ENCODE measurements at regions not wholly inside any gene's neighbourhood (a gene's known extent, or its start where the extent isn't known, plus 50 kb on each side); places are given as distances from the start of the nearest gene placed in this dataset.

- no peaks in the 10 kb centered on the region for H3K27me3 Mint-ChIP-seq (ENCODE audit: insufficient read depth)
- Histone ChIP-seq H3K36me3 (ENCODE audit: control insufficient read depth, insufficient read depth, low read length) (no peaks in the 10 kb centered on the region), H3K9me3 (ENCODE audit: control insufficient read depth, low read length) (no peaks in the 10 kb centered on the region), H3K27me3 (ENCODE audit: control insufficient read depth, insufficient read depth, low read length, poor library complexity, severe bottlenecking) (no peaks in the 10 kb centered on the region), H3K4me1 (ENCODE audit: control insufficient read depth, insufficient read depth, low read length) (peaks cover 6% of the 10 kb centered on the region), H3K27ac (ENCODE audit: low read depth, low read length) (no peak overlapping the region), H3K9ac (ENCODE audit: extremely low read depth, low read length, poor library complexity, severe bottlenecking) (no peak overlapping the region), H3K4me3 (ENCODE audit: low read length) (no peak overlapping the region)
- H3K9me3 Mint-ChIP-seq = no peaks in the 10 kb centered on the region
- no peak overlapping the region for H3K4me3 Mint-ChIP-seq
- H3K27ac Mint-ChIP-seq = no peak overlapping the region
- TF ChIP-seq, protein P1, sequence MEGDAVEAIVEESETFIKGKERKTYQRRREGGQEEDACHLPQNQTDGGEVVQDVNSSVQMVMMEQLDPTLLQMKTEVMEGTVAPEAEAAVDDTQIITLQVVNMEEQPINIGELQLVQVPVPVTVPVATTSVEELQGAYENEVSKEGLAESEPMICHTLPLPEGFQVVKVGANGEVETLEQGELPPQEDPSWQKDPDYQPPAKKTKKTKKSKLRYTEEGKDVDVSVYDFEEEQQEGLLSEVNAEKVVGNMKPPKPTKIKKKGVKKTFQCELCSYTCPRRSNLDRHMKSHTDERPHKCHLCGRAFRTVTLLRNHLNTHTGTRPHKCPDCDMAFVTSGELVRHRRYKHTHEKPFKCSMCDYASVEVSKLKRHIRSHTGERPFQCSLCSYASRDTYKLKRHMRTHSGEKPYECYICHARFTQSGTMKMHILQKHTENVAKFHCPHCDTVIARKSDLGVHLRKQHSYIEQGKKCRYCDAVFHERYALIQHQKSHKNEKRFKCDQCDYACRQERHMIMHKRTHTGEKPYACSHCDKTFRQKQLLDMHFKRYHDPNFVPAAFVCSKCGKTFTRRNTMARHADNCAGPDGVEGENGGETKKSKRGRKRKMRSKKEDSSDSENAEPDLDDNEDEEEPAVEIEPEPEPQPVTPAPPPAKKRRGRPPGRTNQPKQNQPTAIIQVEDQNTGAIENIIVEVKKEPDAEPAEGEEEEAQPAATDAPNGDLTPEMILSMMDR (conservative IDR thresholded peaks at IDR 0.05) = no peak
- H3K36me3 Mint-ChIP-seq (ENCODE audit: low read depth) = no peaks in the 10 kb centered on the region
- no peak for DNase-seq
- peaks cover 20% of the 10 kb centered on the region for H3K4me1 Mint-ChIP-seq
Measured at GRCh38 chr2:180848393-180848792, 132.0 kb upstream of the UBE2E3 start.

DNA sequence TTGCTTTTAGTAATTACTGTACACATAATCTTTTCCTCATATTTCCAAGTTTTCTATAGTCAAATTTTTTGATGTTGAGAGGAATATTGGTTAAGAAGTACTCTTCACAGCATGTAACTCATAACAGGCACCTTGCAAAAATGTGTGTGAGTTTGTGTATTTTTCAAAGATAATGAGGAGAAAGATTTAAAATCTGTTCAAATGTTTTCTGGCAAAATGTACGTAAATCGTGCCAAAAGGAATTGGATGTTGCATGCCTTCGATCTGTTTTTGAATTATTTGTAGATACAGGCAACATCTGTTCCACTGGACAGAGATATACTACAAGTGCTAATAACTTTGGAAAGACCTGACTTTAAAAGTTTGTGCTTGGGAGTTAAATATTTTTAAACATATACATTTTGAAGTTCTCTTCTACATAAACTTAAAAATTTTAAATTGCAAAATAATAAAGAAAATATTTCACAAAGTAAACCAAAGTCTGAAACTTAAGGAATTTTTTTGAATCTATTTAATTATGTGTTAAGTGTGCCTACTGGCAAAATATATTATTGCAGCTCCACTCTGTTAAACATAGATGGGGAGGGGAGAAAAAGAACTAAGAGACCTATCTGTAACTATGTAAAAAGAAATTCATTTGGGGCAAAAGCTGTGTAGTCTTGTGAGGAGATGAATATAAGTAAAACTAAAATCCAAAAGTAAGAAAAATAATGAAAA lies 133.5 kb upstream of the UBE2E3 start:
- Mint-ChIP-seq H3K36me3 (ENCODE audit: low read depth) (no peaks in the 10 kb centered on the region), H3K27ac (no peak overlapping the region), H3K4me1 (peaks cover 9% of the 10 kb centered on the region), H3K27me3 (ENCODE audit: insufficient read depth) (no peaks in the 10 kb centered on the region), H3K9me3 (no peaks in the 10 kb centered on the region), H3K4me3 (no peak overlapping the region)
- Histone ChIP-seq H3K27ac (ENCODE audit: low read depth, low read length) (no peak overlapping the region), H3K9me3 (ENCODE audit: control insufficient read depth, low read length) (no peaks in the 10 kb centered on the region), H3K9ac (ENCODE audit: extremely low read depth, low read length, poor library complexity, severe bottlenecking) (no peak overlapping the region), H3K4me3 (ENCODE audit: low read length) (no peak overlapping the region), H3K36me3 (ENCODE audit: control insufficient read depth, insufficient read depth, low read length) (no peaks in the 10 kb centered on the region), H3K4me1 (ENCODE audit: control insufficient read depth, insufficient read depth, low read length) (no peaks in the 10 kb centered on the region), H3K27me3 (ENCODE audit: control insufficient read depth, insufficient read depth, low read length, poor library complexity, severe bottlenecking) (no peaks in the 10 kb centered on the region)
- WGBS, 2 experiments (ENCODE audit: insufficient coverage in 1 of 2, insufficient read length in 1 of 2) = 89 to 100% methylated on average over 2 to 3 of the region's 3 CpGs
- TF ChIP-seq, protein P1 (conservative IDR thresholded peaks at IDR 0.05) = peak; percentile 62
- no peak for DNase-seq

DNA sequence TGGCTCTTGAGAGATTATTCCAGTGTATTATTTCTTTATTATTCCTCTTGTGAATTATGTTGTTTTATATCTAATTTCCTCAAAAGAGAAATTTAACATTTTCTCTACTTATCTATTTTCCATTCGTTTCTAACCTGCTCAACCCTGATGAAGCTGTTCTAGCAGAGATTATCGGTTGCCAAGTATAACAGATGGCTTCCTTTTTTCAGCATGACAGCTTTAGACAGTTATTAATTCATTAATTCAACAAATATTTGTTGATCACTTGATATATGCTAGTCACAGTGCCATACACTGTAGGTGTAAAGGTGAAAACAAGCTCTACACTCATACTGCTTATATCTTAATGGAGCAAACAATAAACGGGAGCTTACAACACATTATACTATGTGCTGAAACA lies 137.9 kb upstream of the UBE2E3 start:
- Histone ChIP-seq H3K9me3 (ENCODE audit: control insufficient read depth, low read length) (no peaks in the 10 kb centered on the region), H3K4me1 (ENCODE audit: control insufficient read depth, insufficient read depth, low read length) (no peaks in the 10 kb centered on the region), H3K9ac (ENCODE audit: extremely low read depth, low read length, poor library complexity, severe bottlenecking) (no peak overlapping the region), H3K27ac (ENCODE audit: low read depth, low read length) (no peak overlapping the region), H3K4me3 (ENCODE audit: low read length) (no peak overlapping the region), H3K27me3 (ENCODE audit: control insufficient read depth, insufficient read depth, low read length, poor library complexity, severe bottlenecking) (no peaks in the 10 kb centered on the region), H3K36me3 (ENCODE audit: control insufficient read depth, insufficient read depth, low read length) (no peaks in the 10 kb centered on the region)
- DNase-seq = no peak
- Mint-ChIP-seq H3K9me3 (peaks cover 4% of the 10 kb centered on the region), H3K36me3 (ENCODE audit: low read depth) (no peaks in the 10 kb centered on the region), H3K27me3 (ENCODE audit: insufficient read depth) (no peaks in the 10 kb centered on the region), H3K4me3 (no peak overlapping the region), H3K27ac (no peak overlapping the region), H3K4me1 (no peaks in the 10 kb centered on the region)
- 89 to 100% methylated on average over 1 to 3 of the region's 3 CpGs for WGBS, 2 experiments (ENCODE audit: insufficient coverage in 1 of 2, insufficient read length in 1 of 2)
- TF ChIP-seq, protein P1 (conservative IDR thresholded peaks at IDR 0.05) = no peak
